HG02885 (cell line): ENCODE measurements at regions not wholly inside any gene's neighbourhood (a gene's known extent, or its start where the extent isn't known, plus 50 kb on each side); places are given as distances from the start of the nearest gene placed in this dataset.

Experiments used
- ATAC-seq: cut with Tn5 transposase; IDR thresholded peaks from one replicate; pipeline ENCODE4 v1.9.1; 2021; ENCODE audit warnings: mild to moderate bottlenecking; ENCODE audit not compliant: unreplicated experiment, poor library complexity

- ATAC-seq: no peak
Measured at GRCh38 chr1:213891989-213892902, 95.5 kb upstream of the PROX1 start.

- no peak for ATAC-seq
Measured at GRCh38 chr1:213898684-213899083, 89.1 kb upstream of the PROX1 start.

GRCh38 chr1:213899413-213899812, 88.4 kb upstream of the PROX1 start:
- no peak for ATAC-seq

- no peak for ATAC-seq
Measured at GRCh38 chr1:213905344-213905743, 82.4 kb upstream of the PROX1 start.

GRCh38 chr1:213908521-213908920, 79.3 kb upstream of the PROX1 start:
- no peak for ATAC-seq

- no peak for ATAC-seq
Measured at GRCh38 chr1:213914392-213914791, 73.4 kb upstream of the PROX1 start.

GRCh38 chr1:213921311-213921710, 66.5 kb upstream of the PROX1 start:
- no peak for ATAC-seq

- no peak for ATAC-seq
Measured at GRCh38 chr1:213921712-213922111, 66.1 kb upstream of the PROX1 start.

GRCh38 chr1:213925531-213926182, 62.1 kb upstream of the PROX1 start:
- no peak for ATAC-seq

GRCh38 chr1:213927846-213928245, 59.9 kb upstream of the PROX1 start:
- no peak for ATAC-seq

GRCh38 chr1:213929398-213929797, 58.4 kb upstream of the PROX1 start:
- ATAC-seq: no peak

- no peak for ATAC-seq
Measured at GRCh38 chr1:213931836-213932235, 55.9 kb upstream of the PROX1 start.

GRCh38 chr1:213933336-213933735, 54.4 kb upstream of the PROX1 start:
- ATAC-seq: no peak

- no peak for ATAC-seq
Measured at GRCh38 chr1:213934649-213935048, 53.1 kb upstream of the PROX1 start.

GRCh38 chr1:213936571-213936970, 51.2 kb upstream of the PROX1 start:
- ATAC-seq: no peak
